Activated CD4-positive, alpha-beta T cell treated with anti-CD3 and anti-CD28 coated beads, Interleukin-2, Interleukin-4, amounts not matched to agents 100 ng/mL and 50 ng/mL, durations not matched to agents 16 hours and 8 hours (primary cell): ENCODE measurements at regions not wholly inside any gene's neighbourhood (a gene's known extent, or its start where the extent isn't known, plus 50 kb on each side); places are given as distances from the start of the nearest gene placed in this dataset.

ENCODE experiments used
- DNase-seq: peaks from one replicate; pipeline ENCODE4 v3.0.0-alpha.2; 2020; ENCODE audit warnings: low spot score

DNA sequence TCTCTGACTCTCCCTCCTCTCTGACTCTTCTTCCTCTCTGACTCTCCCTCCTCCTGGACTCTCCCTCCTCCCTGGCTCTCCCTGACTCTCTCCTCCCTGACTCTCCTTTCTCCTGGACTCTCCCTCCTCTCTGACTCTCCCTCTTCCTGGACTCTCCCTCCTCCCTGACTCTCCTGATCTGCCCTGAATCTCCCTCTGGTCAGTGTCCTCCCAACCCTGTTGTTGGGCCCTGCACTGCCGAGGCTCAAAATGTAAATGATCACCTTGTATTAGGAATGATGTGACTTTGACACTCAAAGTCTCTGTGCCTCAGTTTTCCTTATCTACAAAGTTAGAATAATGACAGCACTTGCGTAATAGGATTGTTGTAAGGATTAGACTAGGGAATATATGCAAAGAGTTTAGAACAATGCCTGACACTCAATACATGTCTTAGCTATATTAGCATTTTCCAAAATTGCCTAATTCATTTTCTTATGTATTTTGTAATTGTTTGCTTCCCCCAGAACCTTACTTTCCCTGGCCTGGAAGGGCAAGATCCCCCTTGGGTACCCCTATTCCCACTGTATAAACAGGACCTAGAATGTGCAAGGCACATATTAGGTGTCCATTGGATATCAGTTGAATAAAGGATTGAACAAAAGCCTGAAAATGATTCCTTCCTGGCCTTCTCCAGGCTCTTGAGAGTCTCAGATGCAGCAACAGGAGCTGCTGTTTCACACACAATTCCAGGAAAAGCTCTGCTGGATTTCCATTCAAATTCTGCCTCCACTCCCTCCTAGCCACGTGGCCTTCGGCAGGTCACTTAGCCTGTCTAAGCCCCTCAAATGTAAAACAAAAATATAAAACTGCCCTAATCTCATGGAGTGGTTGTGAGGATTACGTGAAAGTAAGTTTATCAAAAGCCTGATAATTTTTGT lies 170.1 kb downstream of the INHBB start:
- DNase-seq: no peak

DNA sequence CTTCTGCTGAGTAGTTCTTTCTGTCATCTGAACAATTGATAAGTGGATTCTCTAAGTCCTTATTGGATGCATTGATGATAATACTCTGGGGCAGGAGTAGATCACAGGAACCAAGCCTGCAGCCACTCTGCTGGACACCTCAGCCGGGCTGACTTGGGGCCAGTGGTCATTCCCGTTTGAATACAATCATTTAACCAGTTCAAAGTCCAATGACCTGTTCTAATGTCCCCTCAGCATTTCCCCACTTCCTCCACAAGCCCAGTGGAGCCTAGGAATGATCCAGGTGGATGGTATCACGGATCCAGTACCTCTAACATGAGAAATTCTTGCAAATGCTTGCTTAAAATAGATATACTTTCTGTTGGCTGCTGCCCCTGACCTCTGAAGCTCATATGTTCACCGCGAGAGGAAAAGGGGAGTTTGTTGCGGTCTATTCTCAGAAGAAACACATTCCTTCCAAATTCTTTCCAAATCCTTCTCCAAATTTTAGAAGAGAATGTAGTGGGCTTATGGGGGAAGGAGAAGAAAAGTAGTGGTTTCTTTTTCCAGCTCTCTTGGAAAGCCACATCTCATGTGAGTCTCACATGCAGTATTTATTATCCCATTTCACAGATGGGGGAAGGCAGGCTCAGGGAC lies 170.9 kb downstream of the INHBB start:
- no peak for DNase-seq

DNA sequence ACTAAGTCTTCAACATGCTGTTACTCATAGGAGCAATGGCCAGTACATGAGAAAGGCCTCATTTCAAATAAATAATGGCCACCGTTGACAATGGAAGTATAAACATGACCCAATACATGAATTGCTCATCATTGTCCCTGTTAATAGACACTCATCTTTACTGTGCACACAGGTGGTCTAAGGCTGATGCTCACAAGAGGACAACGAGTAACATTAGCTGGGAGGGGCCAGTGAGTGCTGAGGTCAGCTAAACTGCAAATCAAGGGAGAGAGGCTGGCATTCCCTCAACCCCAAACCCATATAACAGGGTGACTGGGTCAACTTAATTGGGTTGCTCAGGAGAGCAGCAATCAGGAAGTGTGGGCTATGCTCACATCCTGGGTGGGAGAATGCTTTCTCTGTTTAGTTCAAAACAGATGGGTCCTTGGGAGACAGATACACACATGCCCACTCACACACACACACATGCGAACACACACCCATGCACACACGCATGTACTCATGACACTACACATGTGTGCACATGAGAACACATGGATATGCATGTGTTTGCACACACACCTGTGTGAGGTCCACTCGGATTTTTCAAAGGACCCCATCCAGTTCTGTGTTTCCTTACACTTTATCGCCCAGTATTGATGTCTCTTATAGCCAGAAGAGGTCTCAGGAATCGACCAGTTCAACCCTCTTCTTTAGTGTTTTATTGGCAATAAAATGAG lies 172.0 kb downstream of the INHBB start:
- DNase-seq: no peak

DNA sequence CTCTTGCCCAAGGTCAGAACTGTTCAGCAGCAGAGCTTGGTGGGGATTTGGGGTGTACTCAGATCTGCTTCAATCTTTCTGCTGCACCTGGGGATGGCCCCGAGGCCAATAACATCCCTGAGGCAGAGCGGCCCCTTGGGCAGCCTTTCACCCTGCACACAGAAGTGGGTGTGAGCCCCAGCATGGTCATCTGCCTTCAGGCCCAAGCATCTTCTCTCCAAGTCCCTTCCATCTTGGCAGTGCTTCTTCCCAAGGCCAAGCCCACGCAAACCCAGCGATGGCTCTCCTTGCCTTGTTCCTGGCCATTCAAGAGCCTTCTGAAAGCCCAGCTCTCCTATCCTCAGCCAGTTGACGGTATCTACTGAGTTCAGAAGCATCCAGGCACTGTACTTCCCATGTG lies 172.9 kb downstream of the INHBB start:
- DNase-seq: no peak

DNA sequence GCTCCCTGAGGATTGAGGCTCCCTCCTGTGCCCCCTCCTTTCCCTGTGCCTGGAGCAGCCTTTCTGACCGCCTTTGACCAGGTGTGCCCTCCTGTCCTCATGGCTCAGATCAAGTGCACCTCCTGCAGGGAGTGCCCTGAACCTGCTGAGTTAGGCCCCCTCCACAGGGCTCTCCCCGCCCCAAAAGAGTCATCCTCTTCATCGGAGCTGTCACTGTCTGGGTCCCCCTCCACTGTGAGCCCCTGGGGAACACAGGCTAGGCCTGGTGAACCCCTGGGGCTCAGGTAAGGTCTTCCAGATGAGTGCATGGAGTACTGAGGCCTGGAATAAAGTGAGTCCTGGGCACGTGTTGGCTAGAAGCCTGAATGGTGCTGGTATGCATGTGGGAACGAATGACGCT lies 173.5 kb downstream of the INHBB start:
- DNase-seq: no peak

DNA sequence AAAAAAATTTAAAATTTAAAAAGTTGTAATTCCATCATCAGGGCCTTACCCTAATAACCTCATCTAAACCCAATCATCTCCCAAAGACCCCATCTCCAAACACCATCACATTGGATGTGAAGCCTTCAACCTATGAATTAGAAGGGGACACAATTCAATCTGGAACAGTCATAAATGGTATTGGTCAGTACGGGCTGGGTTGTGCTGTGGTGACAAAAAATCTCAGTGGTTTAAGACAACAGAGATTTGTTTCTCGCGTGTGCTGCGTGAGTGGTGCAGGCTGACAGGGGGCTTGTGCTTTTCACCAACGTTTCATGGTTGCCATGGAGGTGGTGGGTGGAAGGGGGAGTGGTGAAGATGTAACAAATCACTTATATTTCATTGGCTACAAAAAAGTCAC lies 174.5 kb downstream of the INHBB start:
- no peak for DNase-seq

DNA sequence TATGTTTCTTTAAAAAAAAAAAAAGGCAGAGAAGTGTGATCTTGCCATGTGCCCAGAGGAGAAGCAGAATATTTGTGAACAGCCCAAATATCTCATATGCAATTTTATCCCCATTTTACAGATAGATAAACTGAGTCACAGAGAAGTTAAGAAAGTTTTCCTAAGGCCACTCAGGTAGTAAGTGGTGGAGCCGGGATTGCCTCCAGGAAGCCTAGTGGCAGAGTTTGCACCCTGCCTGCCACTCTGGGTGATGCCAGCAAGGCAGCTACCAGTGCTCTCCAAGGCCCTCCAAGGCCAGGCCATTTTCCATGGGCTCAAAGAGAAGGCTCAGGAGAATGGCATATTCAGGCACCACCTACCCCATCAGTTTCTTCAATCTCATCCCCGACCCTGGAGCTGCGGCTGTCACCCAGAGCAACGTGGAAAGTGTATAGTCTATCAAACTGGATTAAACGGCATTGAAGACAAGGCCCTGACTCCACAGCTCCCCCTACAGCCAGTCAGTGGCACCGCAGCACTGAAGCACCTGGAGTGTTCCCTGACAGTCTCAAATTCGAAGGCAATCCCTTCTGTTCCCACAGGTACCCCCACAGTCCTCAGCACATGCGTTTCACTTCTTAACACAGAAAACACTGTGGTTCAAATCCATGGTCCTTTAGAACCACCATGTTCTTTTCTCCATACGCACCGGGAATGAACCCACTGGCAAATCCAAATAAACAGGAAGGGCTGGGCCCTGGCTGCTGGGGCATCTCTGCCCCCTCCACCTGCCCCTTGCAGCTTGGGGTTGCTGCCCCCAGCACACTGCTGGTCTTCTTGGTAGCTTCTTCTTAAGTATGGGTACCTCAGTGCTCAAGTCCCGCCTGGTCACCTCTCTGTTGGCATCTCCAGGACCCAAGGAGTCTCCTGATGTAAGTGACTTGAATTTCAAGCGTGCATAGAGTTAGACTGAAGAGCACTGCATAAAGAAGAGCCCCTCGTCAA lies 175.3 kb downstream of the INHBB start:
- DNase-seq: peak; percentile 57

DNA sequence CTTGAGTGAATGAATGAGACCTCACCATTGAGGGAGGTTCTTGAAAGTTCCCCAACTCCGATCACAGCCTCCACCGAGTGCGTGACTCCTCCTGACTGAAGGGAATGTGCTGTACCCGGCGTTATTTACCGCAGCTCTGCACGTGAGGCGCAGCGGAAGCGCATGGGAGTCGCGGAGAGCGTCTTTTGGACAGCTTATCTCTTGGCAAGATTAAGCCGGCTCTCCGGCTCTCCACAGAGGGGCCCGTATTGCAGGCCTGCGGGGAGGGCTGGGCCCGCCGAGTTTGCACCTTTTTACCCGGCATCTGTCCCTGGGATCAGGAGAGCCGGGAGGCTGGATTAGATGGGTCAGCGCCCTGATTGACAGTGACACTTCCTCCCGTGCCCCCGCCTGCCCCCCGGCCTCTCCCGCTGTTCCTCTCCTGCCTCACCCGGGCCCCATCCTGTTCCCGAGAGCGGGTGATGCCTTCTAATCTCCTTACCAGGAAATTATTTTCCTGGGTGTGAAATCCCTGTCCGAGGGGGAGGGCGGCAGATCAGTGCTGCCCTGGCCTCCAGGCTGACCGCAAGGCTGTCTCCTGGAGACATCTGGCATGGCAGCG lies 176.3 kb downstream of the INHBB start:
- DNase-seq: no peak

DNA sequence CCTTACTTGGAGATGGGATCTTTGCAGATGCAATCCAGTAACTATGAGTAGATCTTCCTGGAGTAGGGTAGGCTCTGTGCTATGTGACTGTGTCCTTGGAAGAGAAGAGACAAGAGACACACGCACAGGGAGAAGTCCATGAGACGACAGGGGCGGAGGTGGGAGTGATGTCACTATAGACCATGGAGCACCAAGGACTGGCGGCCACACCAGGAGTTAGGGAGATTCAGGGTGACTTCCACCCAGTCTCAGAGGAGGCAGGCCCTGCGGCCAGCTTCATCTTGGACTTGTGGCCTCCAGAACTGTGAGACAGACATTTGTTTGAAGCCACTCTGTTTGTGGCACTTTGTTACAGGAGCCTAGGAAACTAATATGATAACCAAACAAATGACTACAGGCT lies 177.8 kb downstream of the INHBB start:
- no peak for DNase-seq

DNA sequence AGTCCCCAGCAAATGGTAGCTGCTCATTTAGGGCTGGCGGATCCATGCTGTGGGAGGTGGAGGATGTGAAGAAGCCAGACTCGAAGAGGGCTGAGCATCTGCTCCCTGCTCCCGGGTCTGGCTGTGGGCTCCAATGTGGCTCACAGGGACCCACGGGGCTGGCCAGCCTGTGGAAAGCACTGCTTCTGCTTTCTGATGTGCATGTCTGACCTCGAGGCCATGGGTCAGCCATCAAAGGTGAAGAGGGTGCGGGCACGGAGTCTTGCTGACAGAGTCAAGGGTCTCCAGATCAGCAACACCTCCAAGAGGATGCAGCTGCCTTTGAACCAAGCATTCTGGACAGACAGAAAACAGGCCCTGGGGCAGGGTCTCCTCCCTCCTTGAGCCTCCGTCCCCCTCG lies 178.2 kb downstream of the INHBB start:
- DNase-seq: no peak

DNA sequence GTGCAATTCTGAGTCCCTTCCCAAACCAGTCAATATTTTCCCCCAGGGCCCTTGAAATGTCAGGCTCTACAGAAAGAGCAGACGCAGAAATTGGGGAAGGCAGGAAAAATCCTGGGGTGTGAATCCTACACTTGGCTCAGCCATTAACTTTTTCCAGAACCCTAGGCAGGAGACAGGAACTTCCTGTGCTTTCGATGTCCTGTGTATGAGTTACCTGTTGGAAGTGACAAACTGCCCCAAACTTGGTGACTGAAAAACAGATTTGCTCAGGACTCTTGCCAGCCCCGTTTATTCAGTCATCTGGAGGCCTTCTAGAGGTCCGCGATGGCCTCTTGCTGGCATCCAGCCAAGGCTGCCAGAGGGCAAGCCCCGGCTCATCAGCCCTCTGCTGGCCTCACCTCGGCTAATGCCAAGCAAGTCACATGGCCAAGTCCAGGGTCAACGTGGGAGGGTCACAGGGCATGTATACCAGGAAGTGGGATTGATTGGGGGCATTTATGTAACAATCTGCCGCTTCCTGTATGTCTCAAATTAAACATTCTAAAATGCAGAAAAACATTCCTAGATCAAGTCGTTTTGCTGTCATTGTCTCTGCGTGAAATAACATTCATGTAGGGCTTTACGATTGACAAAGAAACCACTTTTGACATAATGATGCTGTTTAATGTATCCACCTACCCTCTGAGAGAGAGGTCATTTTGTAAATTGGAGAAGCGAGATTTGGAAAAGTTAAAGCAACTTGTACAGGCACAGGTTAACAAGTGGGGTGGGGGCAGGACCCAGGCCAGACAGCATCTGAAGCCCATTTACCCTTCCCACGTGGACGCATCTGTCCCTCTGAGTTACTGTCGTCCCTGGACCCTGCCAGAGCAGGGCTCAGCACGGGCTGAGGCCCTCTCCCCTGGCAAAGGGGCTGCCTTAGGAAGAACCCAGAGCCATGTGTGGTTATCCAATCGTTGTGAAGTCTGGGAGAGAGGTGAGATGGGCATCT lies 179.4 kb downstream of the INHBB start:
- no peak for DNase-seq

DNA sequence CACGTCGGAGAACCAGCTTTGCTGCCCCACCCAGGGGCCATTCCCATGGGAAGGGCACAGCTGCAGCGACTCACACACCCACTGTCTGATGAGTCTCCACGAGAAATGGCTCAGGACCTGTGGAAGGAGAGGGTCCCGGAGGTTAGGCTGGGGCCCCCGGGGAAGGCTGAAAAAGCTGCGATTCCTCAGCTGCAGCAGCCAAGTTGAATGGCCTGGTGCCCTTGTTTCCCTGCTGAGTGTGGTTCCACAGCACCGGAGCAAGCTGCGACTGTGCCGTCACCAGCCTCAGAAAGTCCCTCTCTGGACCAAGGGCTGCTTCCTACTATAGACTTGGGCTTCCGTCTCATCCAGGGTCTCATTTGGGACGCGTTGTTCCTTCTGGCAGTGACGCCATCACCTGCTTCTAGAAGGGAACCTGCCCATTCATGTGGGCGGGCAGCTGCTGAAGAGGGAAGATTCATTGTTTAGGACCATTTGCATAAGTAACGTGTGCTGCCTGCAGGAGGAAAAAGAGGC lies 180.2 kb downstream of the INHBB start:
- no peak for DNase-seq

DNA sequence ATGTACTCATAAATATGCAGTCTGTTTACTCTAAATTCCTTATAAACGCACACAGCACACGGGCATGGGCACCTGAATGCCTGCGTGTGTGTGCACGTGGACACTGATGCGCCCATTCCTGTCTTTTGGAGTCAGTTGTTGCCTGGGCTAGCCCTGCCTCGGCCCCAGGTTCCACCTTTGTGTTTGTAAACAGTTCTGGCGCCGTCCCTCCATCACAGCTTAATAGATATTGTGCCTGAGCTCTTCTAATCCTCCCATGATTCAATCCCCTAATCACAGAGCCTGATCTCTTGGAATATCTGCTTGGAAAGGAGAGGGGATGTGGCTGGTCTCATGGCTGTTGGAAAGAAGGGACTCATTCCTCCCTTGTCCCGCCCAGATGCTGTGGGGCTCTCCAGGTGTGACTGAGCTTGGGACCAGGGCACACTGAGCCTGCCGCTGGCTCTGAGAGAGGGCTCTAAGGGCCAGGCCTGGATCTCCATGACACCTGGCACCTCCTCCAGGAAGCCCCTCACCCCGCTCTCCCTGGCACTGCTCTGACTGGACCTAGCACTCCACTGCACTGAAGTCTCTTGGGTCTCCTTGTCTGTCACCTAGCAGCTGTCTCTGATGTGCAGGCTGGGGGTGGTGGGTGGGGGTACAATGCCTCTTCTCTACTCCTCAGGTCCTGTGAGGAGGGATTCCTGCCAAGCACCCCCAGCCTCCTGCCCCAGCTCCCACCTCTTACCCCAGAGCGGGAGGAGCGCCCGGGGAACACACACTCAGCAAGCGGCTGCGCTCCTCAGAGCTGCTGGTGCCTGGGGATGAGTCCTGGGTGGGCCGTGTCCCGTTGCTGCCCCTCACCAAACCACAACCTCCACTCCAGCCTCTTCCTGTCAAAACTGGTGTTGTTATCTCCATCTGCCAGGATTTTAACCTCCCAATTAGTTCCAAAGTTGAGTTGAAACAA lies 181.3 kb downstream of the INHBB start:
- DNase-seq: no peak

DNA sequence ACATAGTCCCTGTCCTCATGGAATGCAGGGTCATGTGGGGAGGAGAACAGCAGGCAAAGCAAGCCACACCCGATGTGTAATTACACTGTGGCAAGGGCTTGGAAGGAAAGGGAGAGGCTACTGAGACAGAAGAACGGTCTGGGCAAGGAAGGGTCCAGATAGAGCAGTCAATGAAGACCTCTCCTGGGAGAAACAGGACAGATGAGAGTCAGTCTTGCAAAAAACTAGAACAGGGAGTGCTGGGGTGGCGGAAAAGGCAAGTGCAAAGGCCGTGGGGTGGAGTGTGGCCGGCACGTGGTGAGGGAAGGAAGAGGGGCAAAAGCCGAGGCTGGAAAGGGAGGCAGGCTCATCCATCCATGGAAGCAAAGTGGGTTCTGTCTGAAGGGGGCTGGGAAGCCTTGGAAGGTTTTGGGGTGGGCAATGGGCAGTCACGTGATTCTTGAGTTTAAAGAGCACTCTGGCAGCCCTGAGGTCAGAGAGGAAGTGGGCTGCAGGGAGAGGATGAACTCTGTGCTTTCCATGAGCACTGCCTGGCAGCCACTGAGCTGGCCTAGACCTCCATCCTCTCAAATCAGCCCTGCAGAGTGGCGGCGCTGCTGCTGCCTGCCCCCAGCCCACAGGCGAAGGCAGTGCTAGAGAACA lies 182.2 kb downstream of the INHBB start:
- no peak for DNase-seq

DNA sequence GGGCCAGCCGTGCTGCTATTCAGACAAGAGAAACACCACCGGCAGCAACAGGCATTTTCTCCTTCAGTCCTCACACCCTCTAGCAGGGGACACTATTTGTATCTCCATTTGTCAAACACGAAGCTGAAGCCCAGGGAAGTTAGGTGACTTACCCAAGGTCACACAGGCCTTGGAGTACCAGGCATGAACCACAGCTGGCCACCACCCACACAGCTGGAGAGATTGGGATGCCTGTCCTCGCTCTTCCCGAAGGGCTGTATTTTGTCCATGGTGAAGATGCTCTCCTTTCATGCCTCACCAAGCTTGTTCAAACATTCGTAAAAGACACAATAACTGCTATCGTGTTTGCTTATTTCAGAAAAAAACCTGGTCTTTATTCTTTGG lies 182.7 kb downstream of the INHBB start:
- DNase-seq: no peak

DNA sequence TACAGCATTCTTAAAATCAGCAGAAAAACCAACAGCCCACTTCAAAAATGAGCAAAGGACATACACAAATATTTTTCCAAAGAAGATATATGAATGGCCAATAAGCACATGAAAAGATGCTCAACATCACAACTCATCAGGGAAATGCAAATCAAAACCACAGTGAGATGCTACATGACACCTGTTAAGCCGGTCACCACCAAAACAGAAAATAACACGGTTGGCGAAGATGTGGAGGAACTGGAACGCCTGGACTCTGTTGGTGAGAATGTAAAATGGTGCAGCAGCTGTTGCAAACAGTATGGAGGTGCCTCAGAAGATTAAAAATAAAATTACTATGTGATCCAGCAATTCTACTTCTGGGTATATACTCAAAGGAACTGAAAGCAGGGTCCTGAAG lies 184.8 kb downstream of the INHBB start:
- no peak for DNase-seq

DNA sequence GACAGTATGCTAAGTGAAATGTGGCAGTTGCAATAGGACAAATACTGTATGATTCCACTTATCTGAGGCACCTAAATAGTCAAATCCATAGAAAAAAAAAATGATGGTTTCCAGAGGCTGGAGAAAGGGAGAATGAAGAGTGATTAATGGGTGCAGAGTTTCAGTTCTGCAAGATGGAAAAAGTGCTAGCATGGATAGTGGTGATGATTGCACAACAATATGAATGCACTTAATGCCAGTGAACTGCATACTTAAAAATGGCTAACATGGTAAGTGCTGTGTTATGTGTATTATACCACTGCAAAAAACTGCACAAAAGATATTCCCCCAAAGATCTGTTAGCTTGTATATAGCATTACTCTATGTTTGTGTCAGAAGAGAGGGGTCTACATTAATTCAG lies 185.4 kb downstream of the INHBB start:
- no peak for DNase-seq
